ENCODE measurements at regions not wholly inside any gene's neighbourhood (a gene's known extent, or its start where the extent isn't known, plus 50 kb on each side); places are given as distances from the start of the nearest gene placed in this dataset.
"Not testable (repeated sequence)": the region's sequence is repeated elsewhere in the genome, so short reads cannot be mapped to it uniquely, and the experiment has no call there.

DNA sequence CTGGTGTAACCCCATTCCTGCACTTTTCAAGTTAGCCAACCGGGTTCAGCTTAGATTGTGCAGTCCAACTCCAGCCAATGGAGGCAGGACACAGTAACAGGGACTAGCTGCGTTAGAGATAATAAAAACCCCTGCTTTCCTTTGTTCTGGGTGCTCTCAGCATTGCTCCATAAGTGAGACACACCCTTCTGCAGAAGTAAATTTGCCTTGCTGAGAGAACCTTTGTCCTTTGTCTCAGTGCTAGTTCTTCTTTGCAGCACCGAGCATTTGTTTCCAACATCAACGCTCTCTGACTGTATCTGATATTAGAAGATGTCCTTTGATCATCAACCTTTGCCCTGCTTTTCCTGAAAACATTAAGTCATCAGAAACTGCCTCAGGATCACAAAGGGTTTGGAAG, 169.5 kb upstream of the OR13F1 start:
- no peak for DNase-seq

DNA sequence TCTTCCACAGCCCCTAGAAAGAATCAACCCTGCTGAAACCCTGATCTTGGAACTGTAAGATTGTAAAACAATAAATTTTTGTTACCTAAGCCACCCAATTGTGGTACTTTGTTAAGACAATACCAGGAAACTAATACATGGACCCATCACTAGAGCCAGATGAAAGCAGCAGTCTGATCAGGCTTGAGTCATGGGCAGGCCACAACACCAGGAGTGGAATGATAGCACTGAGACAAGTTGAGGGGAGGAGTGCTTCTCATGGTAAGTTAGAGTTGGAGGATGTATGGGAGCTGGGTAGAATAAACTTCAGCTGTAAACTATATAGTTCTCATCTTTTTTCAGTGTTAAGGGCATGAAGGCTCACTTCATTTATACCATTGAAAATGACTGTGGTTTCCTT, 164.4 kb upstream of the OR13F1 start:
- no peak for DNase-seq

DNA sequence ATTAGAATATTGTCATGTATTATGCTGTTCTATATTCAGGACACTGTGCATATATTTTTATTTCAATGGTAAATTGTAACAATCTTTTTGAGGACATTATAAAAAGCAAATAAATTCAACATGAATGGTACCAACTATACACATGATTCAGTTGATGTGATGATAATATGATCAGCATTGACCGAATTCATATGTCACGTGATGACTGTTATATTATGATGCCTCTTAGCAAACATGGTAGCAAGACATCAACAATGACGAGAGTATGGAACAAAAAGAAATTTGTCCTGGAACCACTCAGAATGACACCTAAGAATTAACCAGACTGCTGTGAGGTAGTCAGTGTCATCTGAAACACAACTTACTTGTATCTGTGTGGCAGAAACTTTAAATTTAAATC, 161.5 kb upstream of the OR13F1 start:
- DNase-seq = no peak

DNA sequence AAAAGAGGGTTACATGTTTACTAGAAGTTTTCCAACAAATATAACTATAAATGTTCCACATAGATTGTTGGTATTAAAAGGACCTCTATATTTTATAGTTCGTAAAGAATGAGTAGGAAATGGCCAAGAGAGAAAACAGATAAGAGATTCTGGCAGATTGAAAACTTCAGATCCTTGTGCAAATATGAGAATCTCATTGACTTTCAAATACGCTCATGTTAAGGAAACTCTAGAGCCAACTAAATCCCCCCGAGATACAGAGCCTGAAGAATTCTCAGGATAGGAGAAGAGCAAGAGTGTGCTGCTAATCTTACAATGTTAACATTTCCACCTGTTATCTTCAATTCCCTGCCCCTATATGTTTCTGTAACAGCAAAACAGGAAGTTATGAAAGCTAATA, 159.0 kb upstream of the OR13F1 start:
- no peak for DNase-seq

DNA sequence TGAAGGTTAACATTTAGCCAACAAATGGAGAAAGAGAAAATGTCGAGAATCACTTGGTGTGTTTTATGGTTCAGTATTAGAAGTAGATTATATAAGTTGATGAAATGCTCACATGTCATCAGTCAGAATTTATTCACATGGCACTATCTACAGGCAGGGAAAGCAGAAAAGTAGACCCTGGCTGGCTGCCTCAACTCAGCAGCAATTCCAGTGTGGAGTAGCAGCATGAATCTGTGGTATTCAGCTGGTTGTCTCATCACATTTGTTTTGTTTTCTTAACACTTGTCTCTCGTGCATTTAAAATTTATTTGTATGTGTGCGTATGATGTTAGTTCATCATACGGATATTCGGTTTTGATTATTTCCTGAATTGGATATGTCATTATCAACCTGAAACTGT, 153.5 kb upstream of the OR13F1 start:
- no peak for DNase-seq

DNA sequence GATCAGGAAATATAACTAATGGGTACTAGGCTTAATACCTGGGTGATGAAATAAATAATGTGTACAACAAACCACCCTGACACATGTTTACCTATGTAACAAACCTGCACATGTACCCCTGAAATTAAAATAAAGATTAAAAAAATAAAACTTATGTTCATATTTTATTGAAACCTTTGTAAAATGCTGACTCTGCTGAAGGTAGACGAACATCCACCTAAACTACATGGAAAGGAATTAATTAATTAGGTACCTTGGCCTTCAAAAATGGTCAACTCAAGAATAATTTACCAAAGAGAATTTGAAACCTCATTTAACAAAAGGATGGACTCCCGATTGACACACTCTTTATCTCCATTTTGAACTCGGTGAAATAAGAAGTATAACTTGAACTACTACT, 152.3 kb upstream of the OR13F1 start:
- DNase-seq = no peak

DNA sequence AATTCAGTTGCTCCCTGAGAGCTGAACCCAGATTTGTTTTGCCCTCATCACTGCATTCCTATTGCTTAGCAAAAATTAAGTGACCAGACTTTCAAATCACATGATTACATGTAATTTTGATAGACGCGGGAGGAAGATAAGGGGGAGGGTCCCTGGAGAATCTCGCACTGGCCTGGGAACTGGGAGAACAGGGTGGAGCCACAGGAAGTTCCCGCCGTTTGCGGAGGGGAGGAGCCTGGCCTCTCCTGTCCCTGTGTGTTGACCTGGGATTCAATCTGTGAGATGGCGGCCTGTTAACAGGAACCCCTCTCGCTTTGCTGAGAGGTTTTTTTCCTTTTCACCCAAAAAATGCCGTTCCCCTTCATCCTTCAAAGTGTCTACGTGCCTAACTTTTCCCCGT, 142.9 kb upstream of the OR13F1 start:
- no peak for DNase-seq

DNA sequence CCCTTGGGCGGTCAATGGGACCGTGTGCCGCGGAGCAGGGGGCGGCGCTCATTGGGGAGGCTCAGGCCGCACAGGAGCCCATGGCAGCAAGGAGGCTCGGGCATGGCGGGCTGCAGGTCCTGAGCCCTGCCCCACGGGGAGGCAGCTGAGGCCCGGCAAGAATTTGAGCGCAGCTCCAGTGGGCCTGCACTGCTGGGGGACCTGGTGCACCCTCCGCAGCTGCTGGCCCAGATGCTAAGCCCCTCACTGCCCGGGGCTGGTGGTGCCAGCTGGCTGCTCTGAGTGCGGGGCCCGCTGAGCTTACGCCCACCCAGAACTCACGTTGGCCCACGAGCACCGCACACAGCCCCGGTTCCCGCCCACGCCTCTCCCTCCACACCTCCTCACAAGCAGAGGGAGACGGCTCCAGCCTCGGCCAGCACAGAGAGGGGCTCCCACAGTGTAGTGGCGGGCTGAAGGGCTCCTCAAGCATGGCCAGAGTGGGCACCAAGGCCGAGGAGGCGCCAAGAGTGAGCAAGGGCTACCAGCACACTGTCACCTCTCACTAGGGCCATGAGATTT, 141.1 kb upstream of the OR13F1 start:
- no peak for DNase-seq

DNA sequence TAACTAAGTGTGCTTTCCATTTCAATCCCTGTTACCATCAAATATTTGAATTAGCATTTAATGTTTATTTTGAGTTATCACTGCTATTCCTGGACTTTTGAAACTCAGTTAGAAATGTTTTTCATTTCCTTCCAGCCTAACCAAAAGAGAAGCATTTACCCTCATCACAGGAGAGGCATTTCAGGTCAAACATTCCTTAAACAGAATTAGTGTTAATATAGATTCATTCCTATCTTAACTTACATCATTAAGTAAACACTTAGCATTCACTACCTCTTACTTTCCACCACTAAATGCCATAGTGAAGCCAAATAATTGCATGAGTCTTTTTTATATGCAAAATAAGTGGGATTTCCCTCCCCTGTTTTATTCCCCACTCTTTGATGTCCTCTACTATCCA, 136.6 kb upstream of the OR13F1 start:
- no peak for DNase-seq

DNA sequence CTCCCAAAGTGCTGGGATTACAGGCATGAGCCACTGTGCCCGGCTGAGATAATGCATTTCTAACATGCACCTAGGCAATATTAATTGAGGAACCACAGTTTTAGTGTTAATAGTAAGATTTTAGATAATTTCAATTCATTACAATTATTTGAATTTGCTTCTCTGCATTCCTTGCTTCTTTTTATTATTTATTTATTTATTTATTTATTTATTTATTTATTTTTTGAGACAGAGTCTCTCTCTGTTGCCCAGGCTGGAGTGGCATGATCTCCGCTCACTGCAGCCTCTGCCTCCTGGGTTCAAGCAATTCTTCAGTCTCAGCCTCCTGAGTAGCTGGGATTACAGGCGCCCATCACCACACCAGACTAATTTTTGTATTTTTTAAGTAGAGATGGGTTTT, 135.7 kb upstream of the OR13F1 start:
- not testable (repeated sequence) for DNase-seq

DNA sequence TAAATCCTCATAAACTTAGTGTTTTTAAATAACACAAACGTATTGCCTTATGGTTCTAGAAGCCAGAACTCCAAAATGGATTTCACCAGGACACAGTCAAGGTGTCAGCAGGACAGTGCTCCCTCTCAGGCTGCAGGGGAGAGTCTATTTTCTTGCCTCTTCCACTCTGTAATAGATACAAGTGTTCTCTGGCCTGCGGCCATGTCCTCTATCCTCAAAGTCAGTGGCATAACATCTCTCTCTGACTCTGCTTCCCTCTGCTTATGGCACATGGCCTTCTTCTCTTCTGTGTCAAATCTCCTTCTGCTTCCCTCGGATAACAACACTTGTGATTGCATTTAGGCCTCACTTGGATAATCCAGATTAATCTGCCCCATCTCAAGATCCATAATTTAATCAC, 129.4 kb upstream of the OR13F1 start:
- DNase-seq = no peak

DNA sequence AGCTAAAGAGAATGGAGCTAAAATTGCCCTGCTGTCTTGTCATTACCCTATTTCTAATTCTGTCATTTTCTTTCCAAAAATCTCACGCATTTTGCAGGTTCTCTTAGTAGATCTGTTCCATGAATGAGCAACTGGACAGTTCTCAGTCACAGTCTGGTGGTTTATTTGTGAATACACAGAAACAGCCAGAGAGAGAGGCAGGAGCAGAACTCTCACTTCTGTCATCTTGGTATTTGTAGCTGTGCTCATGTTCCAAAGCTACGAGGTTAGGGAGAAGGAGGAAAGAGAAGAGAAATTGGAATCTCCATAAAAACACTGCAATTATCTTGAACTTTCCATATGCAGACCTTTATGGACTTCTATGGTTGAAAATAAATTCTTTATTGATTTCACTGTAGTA, 118.0 kb upstream of the OR13F1 start:
- no peak for DNase-seq

DNA sequence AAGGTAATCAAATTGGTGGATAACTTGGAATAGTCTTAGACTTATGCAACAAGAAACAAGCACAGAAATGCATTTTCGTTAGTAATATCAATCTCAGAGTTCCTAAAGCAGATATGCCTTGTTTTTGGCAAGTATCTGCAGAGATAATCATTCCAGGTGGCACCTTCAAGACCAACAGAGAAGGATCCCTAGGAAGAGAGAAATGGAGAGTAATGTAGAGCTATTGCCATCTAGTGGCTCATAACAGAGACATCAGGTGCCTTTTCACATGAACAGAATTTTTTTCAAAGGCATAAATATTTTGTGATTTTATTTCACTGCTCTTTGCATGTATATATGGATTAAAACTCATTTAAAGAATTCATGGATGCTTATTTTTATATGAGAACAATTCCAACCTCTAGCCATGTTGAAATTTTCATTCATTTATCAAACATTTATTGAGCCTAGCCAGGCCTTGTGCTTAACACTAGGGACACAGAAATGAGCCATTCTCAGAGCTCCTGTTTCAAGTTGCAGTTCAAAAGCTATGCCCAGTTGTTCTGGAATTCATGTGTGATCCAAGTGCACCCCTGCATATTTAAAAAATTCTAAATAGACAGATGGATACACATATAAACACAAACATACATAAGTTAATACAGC, 117.5 kb upstream of the OR13F1 start:
- DNase-seq = no peak

DNA sequence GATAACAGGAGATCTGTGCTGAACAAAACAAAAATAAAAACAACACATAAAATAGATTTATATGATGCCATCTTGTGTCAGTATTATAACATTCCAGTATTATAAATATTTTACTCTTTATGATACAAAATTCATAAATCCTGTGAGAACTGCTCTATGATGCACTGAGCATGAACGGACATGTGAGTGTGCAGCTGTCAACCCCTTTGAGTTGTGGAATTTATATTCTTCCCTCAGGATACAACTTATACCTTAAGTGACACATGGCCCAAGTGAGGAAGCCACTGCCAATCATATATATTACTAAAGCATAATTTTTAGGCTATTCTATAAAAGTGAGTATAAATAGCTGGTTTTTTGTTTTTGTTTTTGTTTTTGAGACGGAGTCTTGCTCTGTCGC, 116.0 kb upstream of the OR13F1 start:
- no peak for DNase-seq

DNA sequence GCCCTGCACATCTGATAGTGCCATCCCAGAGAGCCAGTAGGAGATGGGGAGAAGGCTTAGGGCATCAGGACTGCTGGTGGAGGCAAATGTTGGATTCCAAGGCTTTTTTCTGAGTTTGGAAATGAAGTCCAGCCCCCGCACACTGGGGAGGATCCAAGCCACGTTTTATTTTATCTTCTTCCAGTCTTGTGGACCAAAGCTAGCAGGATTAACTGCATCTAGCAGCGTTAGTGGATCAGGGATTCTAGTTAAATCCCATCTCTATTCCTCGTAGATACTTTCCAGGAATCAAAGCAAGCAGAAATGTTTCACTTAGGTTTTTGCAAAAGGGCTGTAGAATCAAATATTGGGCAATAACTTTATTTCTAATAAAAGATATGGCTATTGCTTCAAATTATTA, 114.7 kb upstream of the OR13F1 start:
- DNase-seq = no peak

DNA sequence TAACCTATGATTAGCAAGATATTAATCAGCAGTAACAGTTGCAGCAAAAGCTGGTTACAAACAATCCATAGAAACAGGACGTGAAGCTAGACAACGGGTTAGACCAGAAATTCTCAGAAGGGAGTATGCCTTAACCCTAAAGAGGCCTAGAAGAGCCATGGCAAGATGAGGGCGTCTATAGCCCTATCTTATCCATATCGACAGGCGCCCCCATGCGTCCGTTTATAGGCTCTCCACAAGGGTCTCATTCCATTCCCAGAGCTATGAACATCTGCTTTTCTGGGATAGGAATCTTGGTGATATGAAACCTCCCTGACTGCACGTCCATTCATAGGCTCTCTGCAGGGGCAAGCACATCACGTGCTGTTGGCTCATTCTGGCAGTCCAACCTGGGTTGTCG, 109.2 kb upstream of the OR13F1 start:
- DNase-seq = not testable (repeated sequence)

DNA sequence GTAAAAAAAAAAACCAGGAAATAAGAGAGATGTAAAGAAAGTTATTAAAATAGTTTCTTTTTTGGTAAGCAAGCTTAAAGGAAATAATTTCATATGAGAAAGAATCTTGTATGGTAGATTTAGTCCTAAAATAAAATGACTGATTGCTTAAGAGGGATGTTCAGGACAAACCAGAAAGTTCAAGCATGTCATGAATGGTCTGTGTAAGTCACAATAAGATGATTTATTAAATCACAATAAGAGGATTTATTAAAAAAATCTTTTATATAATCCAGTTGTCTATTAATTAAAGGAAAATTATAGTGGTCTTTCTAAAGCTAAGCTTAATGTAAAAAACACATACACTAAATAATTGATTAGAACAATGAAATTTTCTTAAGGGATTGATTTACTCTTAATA, 91.8 kb upstream of the OR13F1 start:
- no peak for DNase-seq

DNA sequence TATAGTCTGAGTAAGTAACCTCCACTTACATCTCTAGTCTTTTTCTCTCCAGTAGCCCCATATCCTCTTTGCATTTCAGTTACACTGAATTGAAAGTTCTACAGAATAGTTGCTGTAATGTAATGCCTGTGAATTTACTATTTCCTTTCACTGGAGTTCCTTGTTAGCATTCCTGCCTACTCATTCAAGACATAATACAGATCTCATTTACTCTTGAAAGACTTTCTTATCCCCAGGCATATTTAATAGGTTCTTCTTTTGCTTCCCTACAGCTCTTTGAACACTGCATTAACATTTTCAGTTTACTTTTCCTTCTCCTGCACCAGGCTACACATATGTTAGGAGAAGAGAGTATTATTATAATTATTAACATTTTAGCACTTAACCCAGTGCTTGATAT, 87.6 kb upstream of the OR13F1 start:
- no peak for DNase-seq

DNA sequence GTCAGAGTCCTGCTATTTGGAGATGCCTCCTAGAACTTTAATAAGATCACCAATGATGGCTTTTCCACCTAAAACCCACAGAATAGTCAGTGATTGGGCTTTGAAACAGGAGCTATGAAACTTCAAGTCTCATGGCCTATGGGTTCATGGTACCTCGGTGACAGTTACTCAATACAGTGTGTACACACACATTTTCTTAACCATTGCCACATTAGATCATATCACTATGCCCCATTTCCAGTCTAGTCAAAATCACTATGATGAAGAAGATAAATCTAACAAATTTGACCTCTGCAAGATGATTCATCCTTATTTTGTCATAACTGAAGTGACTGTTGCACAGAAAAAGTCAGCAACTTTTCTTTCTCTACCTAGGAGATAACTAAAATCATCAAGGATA, 86.8 kb upstream of the OR13F1 start:
- no peak for DNase-seq

DNA sequence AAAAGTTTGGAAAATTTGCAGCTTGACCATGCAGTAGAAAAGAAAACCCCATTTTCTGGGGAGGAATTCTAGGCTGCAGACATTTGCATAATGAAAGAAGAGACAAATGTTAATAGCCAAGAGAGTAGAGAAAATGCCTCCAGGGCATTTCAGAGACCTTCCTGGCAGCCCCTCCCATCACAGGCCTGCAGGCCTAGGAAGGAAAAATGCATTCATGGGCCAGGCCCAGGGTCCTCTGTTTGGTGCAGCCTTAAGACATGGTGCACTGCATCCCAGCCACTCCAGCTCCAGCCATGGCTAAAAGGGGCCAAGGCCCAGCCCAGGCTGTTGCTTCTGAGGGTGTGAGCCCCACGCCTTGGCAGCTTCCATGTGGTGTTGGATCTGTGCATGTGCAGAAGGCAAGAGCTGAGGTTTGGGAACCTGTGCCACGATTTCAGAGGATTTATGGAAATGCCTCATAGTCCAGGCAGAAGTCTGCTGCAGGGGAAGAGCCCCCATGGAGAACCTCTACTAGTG, 75.0 kb upstream of the OR13F1 start:
- no peak for DNase-seq

DNA sequence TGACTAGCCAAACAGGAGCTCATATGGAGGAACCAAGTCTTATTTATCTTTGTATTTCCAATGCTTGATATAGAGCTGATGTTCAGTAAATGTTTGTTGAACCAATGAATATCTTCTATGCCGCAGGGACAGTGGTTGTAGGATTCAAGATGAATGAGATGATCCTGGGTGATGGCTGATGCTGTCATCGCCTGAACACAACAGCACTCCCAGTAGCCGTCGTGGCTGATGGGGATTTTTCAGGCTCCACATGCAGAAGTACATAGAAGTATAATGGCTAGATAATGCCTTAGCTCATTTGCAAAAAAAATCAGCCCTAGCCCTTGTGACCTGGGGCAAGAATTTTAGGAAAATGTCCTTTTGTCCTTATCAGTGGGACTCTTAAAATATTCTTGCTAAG, 69.0 kb upstream of the OR13F1 start:
- DNase-seq = no peak

DNA sequence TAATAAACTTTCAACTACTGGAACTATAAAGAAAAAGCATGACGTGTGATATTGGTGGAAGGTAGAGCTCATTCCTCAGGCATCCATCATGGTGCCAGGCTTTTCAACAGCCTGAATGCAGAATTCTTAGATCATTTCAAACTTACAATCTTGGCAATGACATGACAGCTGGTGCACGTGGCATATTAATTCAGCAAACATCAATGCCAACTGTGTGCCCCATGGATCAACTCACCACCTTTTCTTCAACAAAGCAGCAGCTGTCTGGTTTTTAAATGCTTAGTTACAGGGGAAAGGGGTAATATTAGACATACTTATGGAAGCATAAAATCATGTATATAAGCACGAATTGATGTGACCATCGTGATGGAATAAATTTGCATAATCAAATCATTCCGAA, 56.0 kb upstream of the OR13F1 start:
- DNase-seq = no peak
